Calu3 (cell line): ENCODE measurements at regions not wholly inside any gene's neighbourhood (a gene's known extent, or its start where the extent isn't known, plus 50 kb on each side); places are given as distances from the start of the nearest gene placed in this dataset.

Experiments used
- BruUV-seq: library from RNA; stranded (reverse); fragments of 400-500 nt; replicated peaks from 2 replicates; lab custom pipeline; 2021; lab: Mats Ljungman, UMichigan
- CTCF ChIA-PET: fragments of 300-600 bp; sonication (Branson Sonifier 250); formaldehyde crosslinking; loops from one replicate; lab custom pipeline; 2022; ENCODE audit warnings: antibody characterized with exemption; lab: Charles Lee
- DNase-seq: peaks from one replicate; pipeline ENCODE4 v3.0.0; 2022
- H3K27ac Mint-ChIP-seq: one replicate; pipeline ENCODE4 v1.8.0; 2022; ENCODE audit warnings: mixed read lengths; ENCODE audit not compliant: unreplicated experiment
- H3K27me3 Mint-ChIP-seq: one replicate; pipeline ENCODE4 v1.8.0; 2022; ENCODE audit warnings: mixed read lengths; ENCODE audit not compliant: unreplicated experiment
- H3K36me3 Mint-ChIP-seq: one replicate; pipeline ENCODE4 v1.8.0; 2022; ENCODE audit warnings: mild to moderate bottlenecking, moderate library complexity, mixed read lengths; ENCODE audit not compliant: insufficient read depth, unreplicated experiment
- H3K4me1 Mint-ChIP-seq: one replicate; pipeline ENCODE4 v1.8.0; 2022; ENCODE audit warnings: mild to moderate bottlenecking, low read depth, mixed read lengths; ENCODE audit not compliant: unreplicated experiment
- H3K4me3 Mint-ChIP-seq: one replicate; pipeline ENCODE4 v1.8.0; 2022; ENCODE audit warnings: mild to moderate bottlenecking, low read depth, moderate library complexity, mixed read lengths; ENCODE audit not compliant: unreplicated experiment
- H3K9me3 Mint-ChIP-seq: one replicate; pipeline ENCODE4 v1.8.0; 2022; ENCODE audit warnings: low read depth, mixed read lengths; ENCODE audit not compliant: unreplicated experiment
- intact Hi-C: fragments of 100-400 bp; cut with micrococcal nuclease; formaldehyde crosslinking; loops from one replicate; pipeline ENCODE4 v1.10.0; 2022; ENCODE audit not compliant: unreplicated experiment
- TF ChIP-seq, protein P1 (sequence below): fragments of 200-600 bp; IDR thresholded peaks from one replicate; pipeline ENCODE4 v1.8.0; 2022; ENCODE audit warnings: antibody characterized with exemption; ENCODE audit not compliant: unreplicated experiment

DNA sequence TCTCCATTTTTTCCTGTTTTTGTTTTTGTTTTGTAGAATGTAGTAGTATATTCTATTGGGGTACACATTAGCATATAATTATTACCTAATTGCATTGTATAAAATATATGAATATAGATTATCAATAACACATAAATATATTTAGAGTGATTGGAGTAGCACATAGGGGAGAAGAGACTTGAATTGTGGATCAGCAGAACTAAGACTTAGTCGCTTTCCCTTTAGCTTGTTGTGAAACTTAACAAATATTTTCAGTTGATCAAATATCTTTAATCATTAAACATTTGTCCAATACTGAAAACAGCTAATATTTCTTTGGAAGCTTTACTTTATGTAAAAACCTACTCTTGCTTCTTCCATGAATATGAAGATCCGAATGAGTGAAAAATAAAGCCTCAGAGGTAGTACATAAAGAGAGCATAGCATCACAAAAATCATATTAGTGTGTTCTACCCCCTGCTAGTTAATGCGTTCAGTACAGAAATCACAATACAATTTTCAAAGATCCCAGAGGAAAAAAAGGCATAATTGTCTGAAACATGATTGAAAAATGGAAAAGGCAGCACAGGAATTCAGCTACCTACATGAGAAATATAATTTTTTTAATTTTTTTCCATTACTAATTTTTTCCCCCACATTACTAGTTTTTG, 1348.0 kb upstream of the PRR20A start:
- intact Hi-C loops, result no loop called here
- no peaks in the 10 kb centered on the region for H3K27me3 Mint-ChIP-seq
- TF ChIP-seq, protein P1, sequence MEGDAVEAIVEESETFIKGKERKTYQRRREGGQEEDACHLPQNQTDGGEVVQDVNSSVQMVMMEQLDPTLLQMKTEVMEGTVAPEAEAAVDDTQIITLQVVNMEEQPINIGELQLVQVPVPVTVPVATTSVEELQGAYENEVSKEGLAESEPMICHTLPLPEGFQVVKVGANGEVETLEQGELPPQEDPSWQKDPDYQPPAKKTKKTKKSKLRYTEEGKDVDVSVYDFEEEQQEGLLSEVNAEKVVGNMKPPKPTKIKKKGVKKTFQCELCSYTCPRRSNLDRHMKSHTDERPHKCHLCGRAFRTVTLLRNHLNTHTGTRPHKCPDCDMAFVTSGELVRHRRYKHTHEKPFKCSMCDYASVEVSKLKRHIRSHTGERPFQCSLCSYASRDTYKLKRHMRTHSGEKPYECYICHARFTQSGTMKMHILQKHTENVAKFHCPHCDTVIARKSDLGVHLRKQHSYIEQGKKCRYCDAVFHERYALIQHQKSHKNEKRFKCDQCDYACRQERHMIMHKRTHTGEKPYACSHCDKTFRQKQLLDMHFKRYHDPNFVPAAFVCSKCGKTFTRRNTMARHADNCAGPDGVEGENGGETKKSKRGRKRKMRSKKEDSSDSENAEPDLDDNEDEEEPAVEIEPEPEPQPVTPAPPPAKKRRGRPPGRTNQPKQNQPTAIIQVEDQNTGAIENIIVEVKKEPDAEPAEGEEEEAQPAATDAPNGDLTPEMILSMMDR, result no peak
- no TSS peak for BruUV-seq
- H3K4me3 Mint-ChIP-seq, result no peak overlapping the region
- no peak for DNase-seq
- H3K27ac Mint-ChIP-seq, result no peak overlapping the region
- H3K9me3 Mint-ChIP-seq, result peaks cover 3% of the 10 kb centered on the region
- no peaks in the 10 kb centered on the region for H3K4me1 Mint-ChIP-seq
- CTCF ChIA-PET, result no interaction called here
- H3K36me3 Mint-ChIP-seq, result no peaks in the 10 kb centered on the region

DNA sequence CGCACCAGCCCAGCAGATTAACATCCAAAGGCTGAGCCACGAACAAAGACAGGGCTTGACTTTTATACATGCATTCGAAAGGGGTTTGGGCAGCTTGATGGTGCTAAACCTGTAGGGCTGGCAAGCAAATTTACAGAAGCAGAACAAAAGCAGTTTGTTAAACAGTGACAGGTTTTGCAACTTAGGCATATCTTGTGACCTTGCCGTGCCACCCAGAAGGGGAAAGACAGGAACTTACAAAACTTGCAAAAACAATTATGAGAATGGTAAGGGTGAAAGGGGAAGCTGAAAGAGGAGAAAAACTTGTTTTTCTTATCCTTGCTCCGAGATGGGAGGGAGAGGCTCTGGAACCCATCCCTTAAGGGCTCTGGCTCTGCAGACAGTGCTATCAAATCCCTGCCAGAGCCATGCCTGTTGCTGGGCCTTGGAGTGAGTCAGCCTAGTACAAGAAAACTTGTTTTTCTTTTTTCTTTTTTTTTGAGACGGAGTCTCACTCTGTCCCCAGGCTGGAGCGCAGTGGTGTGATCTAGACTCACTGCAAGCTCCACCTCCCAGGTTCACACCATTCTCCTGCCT, 1325.2 kb upstream of the PRR20A start:
- no peaks in the 10 kb centered on the region for H3K4me1 Mint-ChIP-seq
- CTCF ChIA-PET, result no interaction called here

DNA sequence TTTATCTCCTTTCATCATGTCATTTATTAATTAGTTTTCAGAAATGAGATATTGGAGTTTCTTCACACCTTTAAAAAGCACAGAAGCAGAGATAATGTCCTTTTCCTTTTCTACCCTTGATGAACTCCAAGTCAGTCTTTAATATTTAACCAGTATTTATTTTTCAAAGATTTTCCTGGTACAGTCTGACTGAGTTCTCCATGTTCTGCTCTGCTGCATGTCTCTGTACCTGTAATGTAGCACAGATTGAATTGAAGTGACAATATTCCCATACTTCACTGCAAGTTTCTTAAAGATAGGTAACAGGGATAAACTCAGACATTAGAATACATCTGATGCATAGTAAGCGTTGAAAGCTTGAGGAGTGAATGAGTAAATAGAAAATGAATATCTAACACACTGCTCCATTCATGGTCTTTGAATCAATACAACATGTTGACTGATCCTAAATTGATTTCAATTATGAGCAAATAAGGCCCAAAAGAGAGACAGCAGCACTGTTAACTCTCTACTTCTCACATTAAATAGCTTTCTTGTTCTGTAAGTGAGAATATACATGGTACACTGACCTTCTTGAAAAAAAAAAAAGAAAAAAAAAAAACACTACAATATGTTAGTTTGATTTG, 1323.6 kb upstream of the PRR20A start:
- CTCF ChIA-PET, result no interaction called here
- intact Hi-C loops, result no loop called here
- DNase-seq, result no peak
- H3K36me3 Mint-ChIP-seq, result no peaks in the 10 kb centered on the region
- no TSS peak for BruUV-seq
- TF ChIP-seq, protein P1, result no peak
- H3K4me1 Mint-ChIP-seq, result no peaks in the 10 kb centered on the region
- H3K27me3 Mint-ChIP-seq, result no peaks in the 10 kb centered on the region
- peaks cover 3% of the 10 kb centered on the region for H3K9me3 Mint-ChIP-seq
- no peak overlapping the region for H3K4me3 Mint-ChIP-seq
- no peak overlapping the region for H3K27ac Mint-ChIP-seq

More for the DNA sequence above, 1325.2 kb upstream of the PRR20A start:
- Mint-ChIP-seq H3K9me3 (peaks cover 3% of the 10 kb centered on the region), H3K36me3 (no peaks in the 10 kb centered on the region), H3K27me3 (no peaks in the 10 kb centered on the region), H3K27ac (no peak overlapping the region), H3K4me3 (no peak overlapping the region)
- intact Hi-C loops, result no loop called here
- TF ChIP-seq, protein P1, result no peak
- no peak for DNase-seq
- no TSS peak for BruUV-seq

DNA sequence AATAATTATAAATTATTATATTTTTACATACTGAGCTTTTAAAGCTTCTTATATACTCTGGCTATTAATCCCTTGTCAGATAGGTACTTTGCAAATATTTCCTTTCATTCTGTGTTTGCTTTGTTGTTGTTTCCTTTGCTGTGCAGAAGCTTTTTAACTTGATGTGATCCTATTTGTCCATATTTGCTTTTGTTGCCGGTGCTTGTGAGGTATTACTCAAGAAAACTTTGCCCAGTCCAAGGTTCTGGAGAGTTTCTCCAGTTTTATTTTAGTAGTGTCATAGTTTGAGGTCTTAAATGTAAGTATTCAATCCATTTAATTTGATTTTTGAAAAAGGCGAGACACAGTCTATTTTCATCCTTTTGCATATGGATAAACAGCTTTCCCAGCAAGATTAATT, 1319.9 kb upstream of the PRR20A start:
- Mint-ChIP-seq H3K27ac (no peak overlapping the region), H3K27me3 (no peaks in the 10 kb centered on the region), H3K9me3 (peaks cover 3% of the 10 kb centered on the region), H3K4me3 (no peak overlapping the region), H3K36me3 (no peaks in the 10 kb centered on the region), H3K4me1 (no peaks in the 10 kb centered on the region)
- TF ChIP-seq, protein P1, result no peak
- intact Hi-C loops, result no loop called here
- no TSS peak for BruUV-seq
- CTCF ChIA-PET, result no interaction called here
- DNase-seq, result no peak
